HFFc6 (cell line): ENCODE measurements at regions not wholly inside any gene's neighbourhood (a gene's known extent, or its start where the extent isn't known, plus 50 kb on each side); places are given as distances from the start of the nearest gene placed in this dataset.
"Not testable (repeated sequence)": the region's sequence is repeated elsewhere in the genome, so short reads cannot be mapped to it uniquely, and the experiment has no call there.

Source experiments
- DNase-seq: peaks from one replicate; pipeline ENCODE4 v3.0.0-alpha.2; 2018
- H3K27ac Mint-ChIP-seq: 2 replicates; pipeline ENCODE4 v1.8.0; 2020; ENCODE audit warnings: mild to moderate bottlenecking, mixed read lengths
- H3K27me3 Mint-ChIP-seq: 2 replicates; pipeline ENCODE4 v1.8.0; 2021; ENCODE audit warnings: mild to moderate bottlenecking, moderate library complexity, mixed read lengths; ENCODE audit not compliant: insufficient read depth
- H3K36me3 Mint-ChIP-seq: 2 replicates; pipeline ENCODE4 v1.8.0; 2021; ENCODE audit warnings: low read depth, mixed read lengths
- H3K4me1 Mint-ChIP-seq: 2 replicates; pipeline ENCODE4 v1.8.0; 2020; ENCODE audit warnings: low read depth, mixed read lengths
- H3K4me3 Mint-ChIP-seq: 2 replicates; pipeline ENCODE4 v1.8.0; 2020; ENCODE audit warnings: mild to moderate bottlenecking, moderate library complexity, mixed read lengths
- H3K9me3 Mint-ChIP-seq: 2 replicates; pipeline ENCODE4 v1.8.0; 2020; ENCODE audit warnings: mild to moderate bottlenecking, mixed read lengths
- CTCF ChIP-seq: fragments of 200-600 bp; sonication (generic); IDR thresholded peaks from 2 replicates; pipeline ENCODE4 v1.5.0; 2021; ENCODE audit warnings: antibody characterized with exemption, mild to moderate bottlenecking

GRCh38 chr13:112220296-112220875 lies 153.4 kb downstream of the SOX1 start:
- DNase-seq, result no peak
- Mint-ChIP-seq H3K4me3 (no peak overlapping the region), H3K27ac (no peak overlapping the region), H3K4me1 (no peaks in the 10 kb centered on the region), H3K9me3 (peaks cover 67% of the 10 kb centered on the region), H3K36me3 (peaks cover 12% of the 10 kb centered on the region), H3K27me3 (no peaks in the 10 kb centered on the region)
- TF ChIP-seq CTCF, result no peak

GRCh38 chr13:112220925-112221324 lies 154.0 kb downstream of the SOX1 start:
- Mint-ChIP-seq H3K4me1 (no peaks in the 10 kb centered on the region), H3K27ac (no peak overlapping the region), H3K36me3 (peaks cover 17% of the 10 kb centered on the region), H3K27me3 (no peaks in the 10 kb centered on the region), H3K9me3 (peaks cover 72% of the 10 kb centered on the region), H3K4me3 (no peak overlapping the region)
- DNase-seq, result no peak
- no peak for TF ChIP-seq CTCF

GRCh38 chr13:112222971-112223370 lies 153.2 kb upstream of the SPACA7 start:
- Mint-ChIP-seq H3K4me3 (no peak overlapping the region), H3K4me1 (no peaks in the 10 kb centered on the region), H3K36me3 (peaks cover 17% of the 10 kb centered on the region), H3K27ac (no peak overlapping the region), H3K9me3 (peaks cover 75% of the 10 kb centered on the region), H3K27me3 (no peaks in the 10 kb centered on the region; the same call in 1 of the 2 replicates)
- no peak for DNase-seq
- TF ChIP-seq CTCF, result no peak

- Mint-ChIP-seq H3K9me3 (peaks cover 72% of the 10 kb centered on the region), H3K36me3 (peaks cover 17% of the 10 kb centered on the region)
- not testable (repeated sequence) for H3K4me3 Mint-ChIP-seq, DNase-seq, H3K27ac Mint-ChIP-seq, H3K27me3 Mint-ChIP-seq, H3K4me1 Mint-ChIP-seq
- peak; percentile 30 for TF ChIP-seq CTCF
Observed at GRCh38 chr13:112223929-112224328, 152.2 kb upstream of the SPACA7 start.

- Mint-ChIP-seq H3K27me3 (no peaks in the 10 kb centered on the region; the same call in 1 of the 2 replicates), H3K4me3 (no peak overlapping the region), H3K36me3 (peaks cover 21% of the 10 kb centered on the region), H3K4me1 (no peaks in the 10 kb centered on the region), H3K27ac (no peak overlapping the region), H3K9me3 (peaks cover 82% of the 10 kb centered on the region)
- no peak for TF ChIP-seq CTCF
- no peak for DNase-seq
Observed at GRCh38 chr13:112225429-112226090, 150.6 kb upstream of the SPACA7 start.
